HG03575 (cell line): ENCODE measurements at regions not wholly inside any gene's neighbourhood (a gene's known extent, or its start where the extent isn't known, plus 50 kb on each side); places are given as distances from the start of the nearest gene placed in this dataset.

Experiments used
- ATAC-seq: cut with Tn5 transposase; IDR thresholded peaks from one replicate; pipeline ENCODE4 v1.9.1; 2021; ENCODE audit not compliant: unreplicated experiment, insufficient number of reproducible peaks, low FRiP score; ENCODE audit errors: extremely low read depth

- no peak for ATAC-seq
Observed at GRCh38 chr1:192104852-192105251, 53.4 kb upstream of the RGS18 start.

DNA sequence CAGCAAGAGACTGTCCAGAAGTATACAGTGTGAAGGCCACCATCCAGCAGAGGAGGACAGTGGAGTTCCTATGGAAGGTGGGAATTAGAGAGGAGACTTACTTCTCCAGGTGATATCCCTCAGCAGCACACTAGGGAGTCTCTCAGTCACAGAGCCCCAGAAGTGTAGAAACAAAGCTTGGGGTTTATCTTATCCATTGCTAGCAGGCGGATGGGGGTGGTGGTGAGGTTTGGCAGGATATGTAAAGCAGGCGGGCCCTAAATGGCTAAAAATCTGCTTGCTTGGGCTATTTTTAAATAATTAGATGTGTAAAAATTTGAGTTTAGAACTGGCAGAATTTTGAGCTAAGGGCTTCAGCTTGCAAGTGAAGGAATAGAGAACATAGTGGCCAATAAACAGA is 50.1 kb upstream of the RGS18 start:
- ATAC-seq: no peak
